H9 (cell line): ENCODE measurements at regions not wholly inside any gene's neighbourhood (a gene's known extent, or its start where the extent isn't known, plus 50 kb on each side); places are given as distances from the start of the nearest gene placed in this dataset.

ENCODE experiments used
- DNase-seq: peaks from one replicate; pipeline ENCODE4 v3.0.0-alpha.2; 2017
- H2AFZ ChIP-seq: one replicate; pipeline ENCODE4 v1.6.1; 2013; ENCODE audit warnings: mild to moderate bottlenecking, low read length, control low read depth, moderate library complexity
- H2AK5ac ChIP-seq: 2 replicates; pipeline ENCODE4 v1.6.1; 2013; ENCODE audit warnings: low read length, control low read depth, mixed read lengths; ENCODE audit not compliant: insufficient read length
- H2BK120ac ChIP-seq: one replicate; pipeline ENCODE4 v1.6.1; 2013; ENCODE audit warnings: low read depth, mild to moderate bottlenecking, low read length, control low read depth, inconsistent platforms; ENCODE audit not compliant: poor library complexity, severe bottlenecking
- H2BK12ac ChIP-seq: 2 replicates; pipeline ENCODE4 v1.6.1; 2013; ENCODE audit warnings: low read length, control low read depth, mixed read lengths, low read depth; ENCODE audit not compliant: insufficient read length
- H2BK15ac ChIP-seq: 2 replicates; pipeline ENCODE4 v1.6.1; 2013; ENCODE audit warnings: low read depth, low read length, control low read depth
- H2BK20ac ChIP-seq: one replicate; pipeline ENCODE4 v1.6.1; 2013; ENCODE audit warnings: low read depth, mild to moderate bottlenecking, low read length, control low read depth, inconsistent platforms; ENCODE audit not compliant: poor library complexity, severe bottlenecking
- H2BK5ac ChIP-seq: 2 replicates; pipeline ENCODE4 v1.6.1; 2013; ENCODE audit warnings: low read length, control low read depth, mixed read lengths; ENCODE audit not compliant: insufficient read length
- H3K14ac ChIP-seq: 2 replicates; pipeline ENCODE4 v1.6.1; 2013; ENCODE audit warnings: low read length, control low read depth; ENCODE audit not compliant: insufficient read depth
- H3K18ac ChIP-seq: 2 replicates; pipeline ENCODE4 v1.6.1; 2013; ENCODE audit warnings: low read depth, mild to moderate bottlenecking, mixed read lengths, low read length, control low read depth; ENCODE audit not compliant: insufficient read length
- H3K23ac ChIP-seq: 2 replicates; pipeline ENCODE4 v1.6.1; 2013; ENCODE audit warnings: low read length, control low read depth, mixed read lengths, low read depth; ENCODE audit not compliant: insufficient read length
- H3K23me2 ChIP-seq: 2 replicates; pipeline ENCODE4 v1.6.1; 2013; ENCODE audit warnings: low read depth, mild to moderate bottlenecking, mixed read lengths, low read length, control low read depth; ENCODE audit not compliant: insufficient read length, poor library complexity, severe bottlenecking
- H3K27ac ChIP-seq: 2 replicates; pipeline ENCODE4 v1.5.1; 2013; ENCODE audit warnings: low read length, control low read depth, mixed read lengths, low read depth; ENCODE audit not compliant: insufficient read length
- H3K27me3 ChIP-seq: 2 replicates; pipeline ENCODE4 v1.6.1; 2013; ENCODE audit warnings: low read length, control low read depth, inconsistent platforms; ENCODE audit not compliant: insufficient read depth
- H3K4ac ChIP-seq: 2 replicates; pipeline ENCODE4 v1.6.1; 2013; ENCODE audit warnings: low read depth, mild to moderate bottlenecking, control low read depth, inconsistent platforms, low read length, moderate library complexity
- H3K4me1 ChIP-seq: 2 replicates; pipeline ENCODE4 v1.6.1; 2013; ENCODE audit warnings: low read length, control low read depth, inconsistent platforms; ENCODE audit not compliant: insufficient read depth
- H3K4me2 ChIP-seq: 2 replicates; pipeline ENCODE4 v1.6.1; 2013; ENCODE audit warnings: low read length, control low read depth, mixed read lengths; ENCODE audit not compliant: insufficient read length, insufficient read depth
- H3K56ac ChIP-seq: 2 replicates; pipeline ENCODE4 v1.6.1; 2013; ENCODE audit warnings: low read depth, mild to moderate bottlenecking, mixed read lengths, low read length, control low read depth; ENCODE audit not compliant: insufficient read length
- H3K79me1 ChIP-seq: 2 replicates; pipeline ENCODE4 v1.6.1; 2013; ENCODE audit warnings: low read depth, mild to moderate bottlenecking, moderate library complexity, low read length, control low read depth, inconsistent platforms; ENCODE audit not compliant: insufficient read depth, poor library complexity, severe bottlenecking
- H3K79me2 ChIP-seq: 2 replicates; pipeline ENCODE4 v1.6.1; 2013; ENCODE audit warnings: low read length, control low read depth, inconsistent platforms; ENCODE audit not compliant: insufficient read depth
- H3K9ac ChIP-seq: 2 replicates; pipeline ENCODE4 v1.6.1; 2013; ENCODE audit warnings: low read length, control low read depth, mixed read lengths; ENCODE audit not compliant: insufficient read length; ENCODE audit errors: extremely low read depth
- H3K9me3 ChIP-seq: one replicate; pipeline ENCODE4 v1.6.1; 2013; ENCODE audit warnings: low read depth, low read length, inconsistent platforms; ENCODE audit not compliant: control insufficient read depth
- H3T11ph ChIP-seq: one replicate; pipeline ENCODE4 v1.6.1; 2013; ENCODE audit warnings: mild to moderate bottlenecking, low read length, control low read depth, inconsistent platforms
- H4K20me1 ChIP-seq: one replicate; pipeline ENCODE4 v1.6.1; 2013; ENCODE audit not compliant: control insufficient read depth, insufficient read length, insufficient read depth
- H4K5ac ChIP-seq: 2 replicates; pipeline ENCODE4 v1.6.1; 2013; ENCODE audit warnings: low read depth, mild to moderate bottlenecking, mixed read lengths, low read length, control low read depth; ENCODE audit not compliant: insufficient read length
- H4K8ac ChIP-seq: replicated peaks from 2 replicates; pipeline ENCODE4 v1.6.1; 2013; ENCODE audit warnings: low read length, control low read depth, mixed read lengths, low read depth; ENCODE audit not compliant: insufficient read length
- H4K91ac ChIP-seq: 2 replicates; pipeline ENCODE4 v1.6.1; 2013; ENCODE audit warnings: low read depth, mild to moderate bottlenecking, moderate library complexity, mixed read lengths, low read length, control low read depth; ENCODE audit not compliant: insufficient read length
- H3K27ac Mint-ChIP-seq, 3 experiments: 2 replicates in 2 of 3; 3 replicates in 1 of 3; pipeline ENCODE4 v1.8.0; 2020 to 2021; ENCODE audit warnings: mixed read lengths in 3 of 3, mild to moderate bottlenecking in 1 of 3, moderate library complexity in 1 of 3
- H3K27me3 Mint-ChIP-seq: 2 replicates; pipeline ENCODE4 v1.8.0; 2021; ENCODE audit warnings: low read depth, mild to moderate bottlenecking, moderate library complexity, mixed read lengths
- H3K36me3 Mint-ChIP-seq, 3 experiments: 2 replicates in 2 of 3; 3 replicates in 1 of 3; pipeline ENCODE4 v1.8.0; 2020 to 2021; ENCODE audit warnings: low read depth in 3 of 3, mixed read lengths in 3 of 3; ENCODE audit not compliant: insufficient read depth in 1 of 3
- H3K4me1 Mint-ChIP-seq, 2 experiments: 2 replicates each; pipeline ENCODE4 v1.8.0; 2020; ENCODE audit warnings: mixed read lengths in 2 of 2
- H3K4me3 Mint-ChIP-seq, 2 experiments: 2 replicates in 1 of 2; 3 replicates in 1 of 2; pipeline ENCODE4 v1.8.0; 2020 to 2021; ENCODE audit warnings: mild to moderate bottlenecking in 2 of 2, mixed read lengths in 2 of 2, moderate library complexity in 1 of 2
- H3K9me3 Mint-ChIP-seq, 2 experiments: 2 replicates in 1 of 2; 3 replicates in 1 of 2; pipeline ENCODE4 v1.8.0; 2020; ENCODE audit warnings: mild to moderate bottlenecking in 2 of 2, mixed read lengths in 2 of 2, moderate library complexity in 1 of 2
- CTCF ChIP-seq: fragments of 200-600 bp; sonication (generic); conservative IDR thresholded peaks from 3 replicates; pipeline ENCODE4 v1.8.0; 2021; ENCODE audit warnings: antibody characterized with exemption, mild to moderate bottlenecking
- WGBS: extraction: QIAGEN DNeasy Blood & Tissue Kit; methylation state at CpG from one replicate; pipeline ENCODE4 v1.1.7; 2013; ENCODE audit warnings: missing lambda C conversion rate, low lambda C conversion rate, mixed read lengths; ENCODE audit not compliant: insufficient read length; ENCODE audit errors: extremely low coverage; 5-methylcytosine and 5-hydroxymethylcytosine counted together

- no peak overlapping the region for H3K27ac ChIP-seq
- H2BK120ac ChIP-seq = no peak overlapping the region
- no peak overlapping the region for H3K4me3 Mint-ChIP-seq
- no peak overlapping the region for H3K4ac ChIP-seq
- H3K4me2 ChIP-seq = no peak overlapping the region
- H2BK20ac ChIP-seq = no peak overlapping the region
- H2BK15ac ChIP-seq = no peak overlapping the region
- no peaks in the 10 kb centered on the region for H3K23me2 ChIP-seq
- H3K36me3 Mint-ChIP-seq = no peaks in the 10 kb centered on the region
- no peak overlapping the region for H2BK12ac ChIP-seq
- no peak overlapping the region for H2AK5ac ChIP-seq
- no peak overlapping the region for H3K27ac Mint-ChIP-seq
- H3K27me3 ChIP-seq = no peaks in the 10 kb centered on the region
- H4K5ac ChIP-seq = no peak overlapping the region
- H4K8ac ChIP-seq = no peak overlapping the region
- TF ChIP-seq CTCF = no peak
- no peak overlapping the region for H2AFZ ChIP-seq
- H3K14ac ChIP-seq = no peak overlapping the region
- no CpG with 5 or more reads among the region's 2 CpGs for WGBS
- H3K4me1 Mint-ChIP-seq = no peaks in the 10 kb centered on the region
- no peak overlapping the region for H4K91ac ChIP-seq
- H3K79me1 ChIP-seq = no peaks in the 10 kb centered on the region
- H3K18ac ChIP-seq = no peak overlapping the region
- H3K56ac ChIP-seq = no peak overlapping the region
- no peak overlapping the region for H3K23ac ChIP-seq
- H3K9me3 ChIP-seq = no peaks in the 10 kb centered on the region
- H3T11ph ChIP-seq = no peak overlapping the region
- peaks cover 0 to 2% of the 10 kb centered on the region in 2 experiments; a peak in 2 of 5 replicates for H3K9me3 Mint-ChIP-seq
- no peaks in the 10 kb centered on the region for H3K4me1 ChIP-seq
- H3K27me3 Mint-ChIP-seq = no peaks in the 10 kb centered on the region
- H3K9ac ChIP-seq = no peak overlapping the region
- no peak for DNase-seq
- H2BK5ac ChIP-seq = no peak overlapping the region
- no peaks in the 10 kb centered on the region for H4K20me1 ChIP-seq
- no peaks in the 10 kb centered on the region for H3K79me2 ChIP-seq
Observed at GRCh38 chr2:210954386-210954907, 398.0 kb downstream of the CPS1 start.
